GM12874 (cell line): ENCODE measurements at regions not wholly inside any gene's neighbourhood (a gene's known extent, or its start where the extent isn't known, plus 50 kb on each side); places are given as distances from the start of the nearest gene placed in this dataset.

Experiments used
- TF ChIP-seq, protein P1 (sequence below): IDR thresholded peaks from 2 replicates; pipeline ENCODE4 v1.5.1; 2011; ENCODE audit warnings: low read depth, mild to moderate bottlenecking, control low read depth, low read length, moderate library complexity; ENCODE audit not compliant: insufficient read depth

DNA sequence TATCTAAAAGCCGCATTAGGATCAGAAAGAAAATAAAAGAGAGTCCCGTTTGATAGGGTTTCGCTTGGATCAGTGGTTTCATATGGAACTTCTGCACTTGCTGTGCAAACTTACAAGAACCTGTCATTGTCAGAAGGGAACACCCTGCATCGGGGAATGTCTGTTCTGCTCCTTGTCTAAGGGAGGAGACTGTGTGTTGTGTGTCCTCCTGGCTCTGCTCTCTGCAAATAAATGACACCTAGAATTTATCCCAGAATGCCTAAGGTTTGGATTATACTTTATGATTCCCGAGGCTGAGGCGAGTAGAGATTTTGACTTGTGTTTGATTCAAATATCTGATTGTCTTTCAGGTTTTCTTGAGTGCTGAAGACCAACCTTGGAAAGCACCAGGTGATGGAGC lies 785.1 kb downstream of the GALR1 start:
- TF ChIP-seq, protein P1, sequence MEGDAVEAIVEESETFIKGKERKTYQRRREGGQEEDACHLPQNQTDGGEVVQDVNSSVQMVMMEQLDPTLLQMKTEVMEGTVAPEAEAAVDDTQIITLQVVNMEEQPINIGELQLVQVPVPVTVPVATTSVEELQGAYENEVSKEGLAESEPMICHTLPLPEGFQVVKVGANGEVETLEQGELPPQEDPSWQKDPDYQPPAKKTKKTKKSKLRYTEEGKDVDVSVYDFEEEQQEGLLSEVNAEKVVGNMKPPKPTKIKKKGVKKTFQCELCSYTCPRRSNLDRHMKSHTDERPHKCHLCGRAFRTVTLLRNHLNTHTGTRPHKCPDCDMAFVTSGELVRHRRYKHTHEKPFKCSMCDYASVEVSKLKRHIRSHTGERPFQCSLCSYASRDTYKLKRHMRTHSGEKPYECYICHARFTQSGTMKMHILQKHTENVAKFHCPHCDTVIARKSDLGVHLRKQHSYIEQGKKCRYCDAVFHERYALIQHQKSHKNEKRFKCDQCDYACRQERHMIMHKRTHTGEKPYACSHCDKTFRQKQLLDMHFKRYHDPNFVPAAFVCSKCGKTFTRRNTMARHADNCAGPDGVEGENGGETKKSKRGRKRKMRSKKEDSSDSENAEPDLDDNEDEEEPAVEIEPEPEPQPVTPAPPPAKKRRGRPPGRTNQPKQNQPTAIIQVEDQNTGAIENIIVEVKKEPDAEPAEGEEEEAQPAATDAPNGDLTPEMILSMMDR = no peak

DNA sequence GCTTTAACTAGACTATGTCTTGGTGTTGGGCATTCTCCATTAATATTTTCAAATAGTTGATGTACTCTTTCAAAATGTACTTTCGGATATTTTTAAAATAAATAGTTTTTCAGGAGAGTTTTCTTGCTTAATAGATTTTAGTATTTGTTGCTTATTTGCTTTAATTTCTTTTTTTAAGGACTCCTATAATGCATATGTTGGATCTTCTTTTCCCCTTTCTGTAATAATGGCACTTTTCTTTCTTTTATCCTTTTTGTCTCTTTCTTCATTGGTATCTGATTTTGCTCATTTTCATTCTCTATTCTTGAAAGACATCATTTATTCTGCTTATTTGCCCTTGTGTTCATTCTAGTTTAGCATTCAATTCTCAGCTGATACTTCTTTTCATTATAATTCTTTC lies 791.6 kb downstream of the GALR1 start:
- TF ChIP-seq, protein P1 = no peak

DNA sequence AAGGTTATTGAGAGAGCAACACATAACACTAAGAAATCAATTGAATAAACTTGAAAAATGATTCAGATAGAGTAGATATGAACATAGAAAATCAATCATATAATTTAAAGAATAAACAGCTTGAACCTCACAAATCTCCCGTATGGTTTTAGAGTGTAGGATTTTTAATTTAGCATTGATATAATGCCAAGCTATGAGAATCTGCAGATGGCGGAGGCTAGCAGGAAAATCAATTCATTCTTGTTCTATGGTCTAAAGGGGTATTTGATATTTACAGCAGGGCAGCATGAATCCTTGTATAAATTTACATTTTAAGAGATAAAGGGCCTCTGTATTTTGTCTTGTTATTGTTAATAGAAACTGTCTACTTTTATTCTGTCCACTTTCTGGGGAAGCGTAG lies 797.0 kb downstream of the GALR1 start:
- TF ChIP-seq, protein P1 = no peak

DNA sequence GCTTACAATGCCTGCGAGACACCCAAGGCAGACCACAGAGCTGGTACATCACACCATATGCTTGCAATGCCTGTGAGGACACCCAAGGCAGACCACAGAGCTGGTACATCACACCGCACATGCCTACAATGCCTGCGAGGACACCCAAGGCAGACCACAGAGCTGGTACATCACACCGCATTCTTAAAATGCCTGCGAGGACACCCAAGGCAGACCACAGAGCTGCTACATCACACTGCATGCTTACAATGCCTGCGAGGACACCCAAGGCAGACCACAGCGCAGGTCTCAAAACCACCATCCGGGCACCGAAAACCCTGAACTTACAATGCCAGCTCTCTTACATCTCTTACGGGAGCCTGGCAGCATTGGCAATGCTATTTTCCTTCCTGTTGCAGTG lies 799.6 kb downstream of the GALR1 start:
- TF ChIP-seq, protein P1 = no peak

DNA sequence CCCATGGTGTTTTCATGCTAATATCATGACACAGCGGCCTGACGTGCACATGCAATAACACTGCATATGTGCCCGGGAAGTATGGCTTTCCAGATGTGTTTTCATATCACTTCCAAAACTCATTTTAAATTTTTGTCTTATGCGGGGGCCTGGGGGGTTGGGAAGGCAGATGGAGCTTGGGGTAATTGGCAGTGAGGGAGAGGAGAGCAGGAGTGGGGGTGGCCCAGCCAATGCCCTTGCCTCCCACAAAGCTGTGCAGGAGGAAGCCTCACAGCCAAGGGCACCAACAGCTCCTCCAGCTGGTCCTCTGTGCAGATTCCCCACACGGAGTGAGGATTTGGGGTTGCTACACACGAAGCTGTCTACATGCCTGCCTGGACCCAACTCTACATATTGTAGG lies 805.2 kb downstream of the GALR1 start:
- TF ChIP-seq, protein P1 = no peak

DNA sequence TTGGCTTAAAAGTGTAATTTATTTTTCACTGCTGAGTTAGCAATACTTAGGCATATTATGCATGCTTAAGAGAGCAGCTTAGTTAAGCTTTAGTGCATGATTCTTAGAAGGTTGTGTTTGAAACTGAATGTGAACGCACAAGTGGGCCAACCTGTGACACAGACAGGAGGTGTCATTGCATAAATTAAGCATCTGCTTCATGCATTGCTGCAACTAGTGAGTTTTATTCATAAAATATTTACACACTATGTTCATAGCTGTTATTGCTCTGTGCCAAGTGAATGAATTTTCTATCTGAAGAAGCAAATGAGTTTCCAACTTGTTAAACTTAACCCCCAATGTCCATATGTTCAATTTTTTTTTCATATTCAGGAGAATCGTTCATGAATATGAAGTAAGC lies 806.4 kb downstream of the GALR1 start:
- TF ChIP-seq, protein P1 = no peak

DNA sequence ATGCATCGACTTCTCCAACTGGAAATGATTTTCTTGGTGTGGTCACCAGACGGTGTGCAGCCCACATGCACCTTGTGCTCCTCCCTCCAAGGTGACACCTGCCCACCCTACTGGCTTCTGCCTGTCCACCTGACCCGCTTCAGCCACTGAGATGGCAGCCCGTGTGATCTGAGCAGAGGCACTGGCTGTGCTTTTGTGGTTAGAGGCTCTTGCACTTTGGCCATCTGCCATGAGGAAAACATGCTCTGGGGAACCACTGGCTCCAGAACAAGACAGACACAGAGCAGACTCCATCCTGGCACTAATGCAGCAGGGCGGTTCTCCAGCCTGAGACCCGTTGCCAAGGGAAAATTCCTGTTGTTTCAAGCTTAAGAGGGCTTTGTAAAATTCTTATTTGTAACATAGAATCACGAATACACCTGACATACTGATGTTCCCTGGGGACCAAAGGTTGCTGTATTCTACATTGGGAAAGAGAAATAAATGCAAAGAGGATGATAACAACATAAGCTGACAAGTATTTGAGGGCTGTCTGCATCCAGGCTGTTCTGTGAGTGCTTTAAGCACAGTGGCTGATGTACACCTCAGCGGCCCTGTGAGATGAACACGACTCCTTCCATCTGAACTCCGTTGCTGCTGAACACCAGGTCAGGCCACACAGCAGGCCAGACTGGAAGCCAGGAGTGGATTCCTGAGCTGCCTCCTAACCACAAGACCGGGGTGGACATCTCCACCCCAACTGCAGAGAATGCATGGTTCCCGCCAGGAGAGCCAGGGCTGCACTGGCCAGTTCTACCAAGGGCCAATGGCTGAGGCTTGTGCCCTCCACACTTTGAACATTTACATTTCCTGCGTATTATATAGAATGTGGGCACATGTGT lies 820.4 kb downstream of the GALR1 start:
- TF ChIP-seq, protein P1 = no peak
